Fibroblast of villous mesenchyme (primary cell): ENCODE measurements at regions not wholly inside any gene's neighbourhood (a gene's known extent, or its start where the extent isn't known, plus 50 kb on each side); places are given as distances from the start of the nearest gene placed in this dataset.

Experiments used
- DNase-seq: peaks from one replicate; pipeline ENCODE4 v3.0.0-alpha.2; 2010; ENCODE audit warnings: low read depth
- H3K4me3 ChIP-seq: 2 replicates; pipeline ENCODE4 v1.5.1; 2011; ENCODE audit warnings: low read depth, mild to moderate bottlenecking, low read length
- CTCF ChIP-seq: IDR thresholded peaks from 2 replicates; pipeline ENCODE4 v1.5.1; 2012; ENCODE audit warnings: low read depth, mild to moderate bottlenecking, low read length; ENCODE audit not compliant: insufficient read depth

GRCh38 chr3:104521606-104522336 is 844.9 kb upstream of the ALCAM start:
- H3K4me3 ChIP-seq: no peak overlapping the region
- no peak for TF ChIP-seq CTCF
- DNase-seq: no peak

- DNase-seq: no peak
Measured at GRCh38 chr3:104523136-104523535, 843.6 kb upstream of the ALCAM start.

GRCh38 chr3:104526901-104527401 is 839.8 kb upstream of the ALCAM start:
- no peak for TF ChIP-seq CTCF
- H3K4me3 ChIP-seq: no peak overlapping the region
- DNase-seq: no peak

More at GRCh38 chr3:104523136-104523535, 843.6 kb upstream of the ALCAM start:
- TF ChIP-seq CTCF: no peak
- no peak overlapping the region for H3K4me3 ChIP-seq

- no peak for TF ChIP-seq CTCF
- DNase-seq: no peak
- H3K4me3 ChIP-seq: no peak overlapping the region
Measured at GRCh38 chr3:104530934-104531333, 835.8 kb upstream of the ALCAM start.

- TF ChIP-seq CTCF: no peak
- H3K4me3 ChIP-seq: no peak overlapping the region
- no peak for DNase-seq
Measured at GRCh38 chr3:104536715-104537114, 830.0 kb upstream of the ALCAM start.

- TF ChIP-seq CTCF: no peak
- H3K4me3 ChIP-seq: no peak overlapping the region
- no peak for DNase-seq
Measured at GRCh38 chr3:104537323-104537722, 829.4 kb upstream of the ALCAM start.

GRCh38 chr3:104546301-104546700 is 820.4 kb upstream of the ALCAM start:
- no peak for DNase-seq
- H3K4me3 ChIP-seq: no peak overlapping the region
- no peak for TF ChIP-seq CTCF
